ENCODE measurements at regions not wholly inside any gene's neighbourhood (a gene's known extent, or its start where the extent isn't known, plus 50 kb on each side); places are given as distances from the start of the nearest gene placed in this dataset.

DNA sequence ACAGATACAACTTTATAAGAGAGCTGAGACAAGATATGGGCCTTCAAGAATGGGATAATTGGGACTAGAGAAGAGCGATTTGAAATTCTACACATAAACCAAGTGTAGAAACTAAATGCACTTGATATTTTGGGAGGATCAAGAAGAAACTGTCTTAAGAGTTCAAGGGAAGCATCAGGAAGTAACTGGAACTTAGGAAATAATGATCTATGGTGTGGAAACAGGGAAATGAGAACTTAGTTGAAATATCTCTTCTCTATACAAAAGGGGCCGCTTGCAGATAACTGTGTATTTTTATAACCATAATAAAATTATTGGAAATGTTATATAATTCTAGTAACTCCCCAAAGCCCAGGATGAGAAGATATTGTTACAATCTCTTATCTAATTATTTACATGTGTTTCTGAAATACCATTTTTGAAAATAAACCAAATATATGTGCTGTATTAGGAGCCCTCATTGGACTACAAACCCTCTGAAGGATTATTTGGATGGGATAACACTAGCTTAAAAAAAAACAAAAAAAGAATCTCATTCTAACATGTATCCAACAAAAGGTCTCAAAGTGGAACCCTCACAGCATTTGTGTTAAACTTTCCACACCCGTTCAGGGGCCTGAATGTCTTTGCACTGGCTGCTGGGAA, 84.7 kb upstream of the FLRT2 start:
- no peak for DNase-seq

DNA sequence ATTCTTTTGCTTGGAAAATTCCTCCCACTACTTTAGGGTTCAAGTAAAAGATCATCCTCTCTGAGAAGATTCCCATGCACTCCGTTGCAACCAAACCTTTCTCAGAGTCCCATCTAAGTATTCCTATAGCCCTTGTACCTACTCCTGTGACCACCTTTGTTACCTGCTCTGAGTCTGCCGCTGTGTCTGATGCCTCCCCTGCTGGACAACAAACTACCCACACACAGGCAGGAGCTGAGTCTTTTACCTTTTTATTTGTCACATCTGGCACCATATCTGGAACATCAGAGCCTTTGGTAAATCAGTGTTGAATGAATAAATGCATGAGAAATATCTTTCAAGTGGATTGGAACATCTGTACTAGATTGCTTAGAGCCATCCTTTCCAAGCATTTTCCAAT, 82.1 kb upstream of the FLRT2 start:
- no peak for DNase-seq

DNA sequence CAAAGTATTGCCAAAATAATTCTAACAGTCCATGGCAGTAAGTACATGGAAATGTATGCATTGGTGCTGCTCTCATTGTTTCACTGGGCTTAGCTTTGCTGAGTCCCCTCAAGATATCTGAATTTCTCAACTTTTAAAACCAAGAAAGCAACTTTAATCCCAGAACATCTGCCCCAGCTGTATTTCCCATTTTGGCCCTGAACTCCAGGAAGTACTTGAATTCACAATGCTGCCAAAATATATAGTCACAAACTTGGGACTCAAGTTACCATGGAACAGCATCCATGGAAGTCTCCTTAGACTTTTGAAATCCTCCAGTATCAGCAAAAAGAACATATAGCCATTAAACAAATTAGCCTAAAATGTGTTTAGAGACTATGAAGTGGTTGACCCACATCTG, 78.5 kb upstream of the FLRT2 start:
- no peak for DNase-seq

DNA sequence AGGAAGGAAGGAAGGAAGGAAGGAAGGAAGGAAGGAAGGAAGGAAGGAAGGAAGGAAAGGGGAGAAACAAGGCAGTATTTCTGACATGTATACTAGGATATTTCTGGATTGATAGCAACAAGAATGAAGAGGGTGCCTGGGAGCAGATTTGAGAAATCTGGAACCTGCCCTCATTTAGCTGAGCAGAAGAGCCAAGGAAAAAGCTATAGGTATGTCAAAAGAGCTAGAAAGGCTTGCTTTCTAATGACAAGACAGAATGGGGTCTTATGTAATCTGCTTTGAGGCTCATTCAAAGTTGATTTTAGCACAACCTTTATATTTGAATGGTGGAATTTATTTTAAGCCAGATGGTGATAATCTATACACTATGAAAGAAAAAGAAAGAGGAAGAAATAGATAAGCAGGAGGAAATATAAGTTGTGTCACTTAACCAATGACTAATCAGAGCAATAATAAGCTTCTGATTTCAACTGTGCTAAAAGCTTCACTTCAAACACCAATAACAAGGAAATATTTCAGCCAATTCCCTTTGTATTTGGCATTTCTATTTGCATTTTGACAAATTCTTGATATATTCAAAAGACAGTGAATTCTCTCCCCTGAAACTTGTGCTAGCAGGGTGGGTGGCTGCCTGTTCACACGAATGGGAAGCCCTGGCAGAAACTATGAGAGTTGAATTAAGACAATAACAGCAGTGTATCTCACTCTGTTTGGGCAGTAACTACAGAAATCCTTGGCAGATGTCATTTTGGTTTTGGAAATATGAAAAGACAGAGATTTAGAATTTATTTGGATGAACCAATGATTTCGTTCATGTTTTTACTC, 76.3 kb upstream of the FLRT2 start:
- DNase-seq = no peak

DNA sequence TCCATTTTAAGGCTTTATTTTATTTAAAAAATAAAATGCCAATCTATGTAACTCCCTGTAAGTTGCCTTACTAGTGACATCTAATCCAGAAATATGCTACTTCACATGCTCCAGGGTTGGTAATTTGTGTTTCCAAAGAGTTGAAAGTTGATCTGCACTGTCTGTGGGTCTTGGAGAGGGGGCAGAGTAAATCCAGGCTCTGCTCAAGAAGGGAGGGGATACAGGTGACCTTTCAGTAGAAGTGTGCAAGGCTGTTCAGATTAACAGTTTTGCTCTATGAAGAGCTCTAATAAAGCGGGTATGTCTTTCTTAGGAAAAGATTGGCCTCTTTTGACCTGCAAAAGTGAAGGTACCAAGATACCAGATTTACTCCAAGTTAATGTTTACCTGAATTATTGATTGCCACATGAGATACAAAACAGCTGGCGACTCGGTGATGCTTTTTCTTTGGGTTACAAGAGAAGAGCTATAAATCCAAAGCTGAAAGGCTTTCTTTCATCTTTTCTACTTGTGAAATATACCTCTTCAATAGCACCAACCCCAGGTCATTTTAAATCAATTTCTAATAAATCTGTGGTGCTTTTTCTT, 75.6 kb upstream of the FLRT2 start:
- no peak for DNase-seq

DNA sequence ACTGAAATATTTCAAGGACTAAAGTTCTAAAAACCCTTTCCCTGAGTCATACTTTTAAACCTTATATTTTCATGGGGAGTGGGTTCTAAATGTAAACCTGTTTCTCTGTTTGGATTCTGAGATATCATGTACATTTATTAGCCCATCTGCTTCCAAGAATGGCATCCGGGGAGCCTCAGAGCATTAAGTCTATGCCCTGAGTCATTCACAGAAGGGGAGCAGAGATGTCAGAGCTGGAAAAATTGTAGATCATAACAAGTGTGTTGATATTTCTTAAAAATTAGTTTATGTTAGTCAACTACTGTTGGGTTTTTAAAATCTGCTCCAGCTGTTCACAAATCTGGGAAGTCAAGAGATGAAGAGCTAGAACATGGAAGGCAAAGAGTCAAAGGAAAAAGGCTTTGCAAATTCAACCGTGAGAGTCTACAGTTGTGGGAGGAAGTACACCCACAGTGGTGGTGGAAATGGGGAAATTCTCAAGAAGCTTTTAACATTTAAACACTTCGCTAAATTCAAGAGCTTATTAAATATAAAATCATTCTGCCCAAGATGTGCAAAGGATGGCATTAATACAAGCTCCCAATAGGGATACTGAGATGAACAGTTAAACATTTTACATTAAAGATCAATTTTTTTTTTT, 70.5 kb upstream of the FLRT2 start:
- no peak for DNase-seq

DNA sequence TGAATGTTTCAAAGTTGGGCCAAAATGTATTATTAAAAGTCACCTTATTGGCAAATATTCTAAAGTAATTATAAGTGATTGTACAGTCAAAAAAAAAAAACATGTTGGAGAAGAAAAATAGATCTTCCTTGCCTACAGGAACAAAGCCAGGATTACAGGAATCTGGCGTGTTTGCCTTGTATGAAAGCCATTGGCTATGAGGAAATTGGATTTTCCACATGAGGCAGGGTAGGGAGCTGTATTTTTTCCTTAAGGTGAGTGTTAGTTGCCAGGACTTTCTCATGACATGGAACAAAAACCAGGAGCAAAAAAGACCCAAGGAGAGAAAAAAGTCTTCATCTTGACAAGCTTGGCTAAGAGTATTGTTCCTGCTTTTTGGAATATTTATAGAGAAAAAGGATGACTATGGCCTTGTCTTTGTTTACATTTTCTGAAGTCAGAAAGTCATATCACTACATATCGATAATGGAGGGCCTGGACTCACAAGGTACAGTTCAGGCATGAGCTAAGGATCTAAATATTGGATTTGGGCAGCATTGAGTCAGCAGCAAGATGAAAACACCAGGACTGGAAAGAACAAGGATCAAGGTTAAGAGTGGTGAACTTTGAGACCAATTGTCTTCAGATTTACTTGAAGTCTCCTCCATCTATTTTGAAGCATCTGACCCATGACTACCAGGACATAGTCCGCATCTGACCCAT, 68.4 kb upstream of the FLRT2 start:
- DNase-seq = no peak

DNA sequence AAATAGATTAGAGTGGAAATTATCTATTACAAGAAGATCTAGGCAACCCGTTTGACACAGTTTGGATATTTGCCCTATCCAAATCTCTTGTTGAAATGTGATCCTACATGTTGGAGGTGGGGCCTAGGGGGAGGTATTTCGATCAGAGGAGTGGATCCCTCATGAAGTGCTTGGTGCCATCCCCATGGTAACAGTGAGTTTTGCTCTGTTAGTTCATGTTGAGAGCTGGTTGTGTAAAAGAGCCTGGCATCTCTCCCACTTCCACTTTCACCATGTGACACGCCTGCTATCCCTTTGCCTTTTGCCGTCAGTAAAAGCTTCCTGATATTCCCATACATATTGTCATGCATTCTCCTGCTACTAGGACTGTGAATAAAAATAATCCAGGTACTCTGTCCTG, 66.4 kb upstream of the FLRT2 start:
- no peak for DNase-seq

DNA sequence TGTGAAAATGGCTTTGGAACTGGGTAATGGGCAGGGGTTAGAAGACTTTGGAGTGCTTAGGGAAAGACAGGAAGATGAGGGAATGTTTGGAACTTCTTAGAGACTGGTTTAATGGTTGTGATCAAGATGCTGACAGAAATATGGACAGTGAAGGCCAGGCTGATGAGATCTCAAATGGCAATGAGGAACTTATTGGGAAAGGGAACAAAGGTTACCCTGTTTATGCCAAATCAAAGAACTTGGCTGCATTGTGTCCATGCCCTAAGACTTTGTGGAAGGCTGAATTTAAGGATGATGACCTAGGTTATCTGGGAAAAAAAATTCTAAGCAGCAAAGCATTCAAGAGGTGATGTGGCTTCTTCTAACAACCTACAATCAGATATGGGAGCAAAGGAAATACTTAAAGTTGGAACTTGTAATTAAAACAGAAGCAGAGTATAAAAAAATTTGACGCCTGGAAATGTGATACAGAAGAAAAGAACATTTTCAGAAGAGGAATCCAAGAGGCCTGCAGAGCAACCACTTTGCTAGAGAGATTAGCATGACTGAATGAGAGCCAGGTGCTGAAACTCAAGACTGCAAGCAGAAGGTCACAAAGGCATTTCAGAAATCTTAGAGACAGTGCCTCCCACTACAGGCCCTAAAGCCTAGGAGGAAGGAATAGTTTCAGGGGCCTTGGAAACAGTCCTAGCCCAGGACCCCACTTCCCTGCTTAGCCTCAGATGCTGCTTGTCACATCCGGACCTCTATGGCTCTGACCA, 65.6 kb upstream of the FLRT2 start:
- DNase-seq = no peak

DNA sequence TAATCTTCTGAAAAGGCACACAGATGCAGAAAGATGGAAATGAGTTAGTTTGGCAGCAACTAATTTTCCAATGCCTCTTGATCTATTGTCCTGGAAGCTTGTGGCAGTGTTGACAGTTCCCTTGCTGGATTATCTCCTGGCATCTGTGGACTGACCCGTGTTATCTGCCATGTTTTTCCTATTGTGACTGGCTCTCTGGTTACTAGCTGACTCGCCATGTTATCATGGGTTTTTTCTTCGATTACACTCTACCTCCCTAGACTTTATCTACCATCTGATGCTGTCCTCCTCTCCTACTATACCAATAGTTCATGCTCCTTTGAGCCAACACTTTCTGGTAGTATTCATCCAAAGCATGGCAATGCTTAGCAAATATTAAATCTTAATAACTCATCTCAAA, 63.3 kb upstream of the FLRT2 start:
- no peak for DNase-seq

DNA sequence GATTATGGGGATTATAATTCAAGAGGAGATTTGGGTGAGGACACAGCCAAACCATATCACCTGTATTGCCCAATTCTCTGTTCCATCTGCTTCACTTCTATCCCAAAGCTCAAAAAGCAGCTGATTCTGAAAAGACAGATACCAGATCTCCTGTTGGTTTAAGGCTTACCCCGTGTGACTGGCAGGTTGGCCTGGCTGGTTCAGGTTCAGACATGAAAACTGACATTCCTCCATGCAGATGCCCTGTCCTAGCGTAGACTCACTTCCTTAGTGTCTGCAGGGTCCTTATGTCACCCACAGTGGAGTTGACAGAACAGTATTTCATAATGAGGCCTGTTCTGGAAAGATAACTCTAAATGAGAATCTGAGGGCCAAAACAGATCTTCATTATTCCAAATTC, 61.1 kb upstream of the FLRT2 start:
- DNase-seq = no peak

DNA sequence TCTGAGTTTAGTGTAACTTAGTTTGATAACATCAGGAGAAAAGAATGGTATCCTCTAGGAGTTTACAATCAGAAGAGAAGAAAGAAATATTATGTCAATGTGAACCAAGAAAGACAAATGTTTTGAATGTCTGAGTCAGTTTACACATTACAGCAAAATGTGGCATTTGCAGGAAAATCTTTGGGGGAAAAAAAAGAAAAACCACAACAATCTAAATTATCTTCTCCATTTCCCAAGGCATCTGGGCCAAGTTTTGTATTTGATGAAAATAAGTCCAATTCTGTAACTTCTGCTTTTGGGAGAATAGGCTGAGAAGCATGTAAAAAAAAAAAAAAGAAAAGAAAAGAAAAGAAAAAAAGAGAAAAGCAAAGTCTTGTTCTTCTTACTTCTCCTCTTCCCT, 58.8 kb upstream of the FLRT2 start:
- DNase-seq = no peak

DNA sequence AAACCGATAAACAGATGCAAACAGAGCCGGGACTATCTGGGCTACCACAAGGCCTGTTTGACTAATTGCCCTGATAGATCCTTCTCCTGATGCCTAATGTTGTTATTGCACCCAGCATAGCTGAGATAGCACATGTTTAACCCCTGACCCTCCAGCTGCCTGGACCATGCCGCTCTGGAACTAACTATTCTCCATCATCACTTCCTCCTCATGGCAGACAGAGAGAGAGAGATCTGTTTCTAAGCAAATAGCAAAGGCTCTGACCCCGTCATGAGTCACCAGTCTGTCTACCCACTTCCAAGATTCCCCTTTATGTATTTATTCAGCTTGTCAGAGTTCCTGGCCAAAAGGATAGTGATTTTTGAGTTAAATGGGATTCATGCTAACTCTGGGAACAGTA, 58.2 kb upstream of the FLRT2 start:
- no peak for DNase-seq

DNA sequence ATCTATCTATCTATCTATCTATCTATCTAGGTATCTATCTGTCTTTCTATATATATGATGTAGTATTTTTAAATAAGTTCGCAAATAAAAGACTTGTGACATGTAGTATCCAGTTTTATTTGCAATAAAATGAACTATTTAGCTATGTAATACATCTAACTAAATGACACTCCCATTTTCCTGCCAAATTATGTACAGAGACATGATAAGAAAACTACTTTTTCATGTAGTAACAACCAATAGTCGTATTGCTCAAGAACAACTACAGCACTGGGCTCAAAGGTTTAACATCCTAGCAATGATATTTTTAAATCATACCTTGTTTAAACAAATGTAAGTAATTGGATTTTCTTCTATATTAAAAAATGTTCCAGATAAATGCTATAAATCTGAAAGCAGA, 55.5 kb upstream of the FLRT2 start:
- no peak for DNase-seq

DNA sequence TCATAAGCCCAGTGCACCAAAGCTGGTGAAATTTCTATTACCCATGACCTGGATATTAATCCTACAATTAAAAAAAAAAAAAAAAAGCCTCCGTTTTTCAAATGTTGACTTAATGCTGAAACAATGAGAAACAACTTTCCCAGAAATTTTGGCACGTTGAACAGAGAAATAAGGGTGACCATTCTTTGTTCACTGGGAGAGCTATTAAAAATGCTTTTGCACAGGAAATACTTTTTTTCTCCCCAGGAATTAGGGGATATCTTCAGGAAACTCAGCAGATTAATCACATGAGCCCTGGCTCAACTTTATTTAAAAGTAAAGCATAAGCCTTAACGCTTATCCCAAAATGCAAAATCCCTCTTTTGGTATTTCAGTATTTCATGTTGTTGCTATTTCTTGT, 54.8 kb upstream of the FLRT2 start:
- DNase-seq = no peak

DNA sequence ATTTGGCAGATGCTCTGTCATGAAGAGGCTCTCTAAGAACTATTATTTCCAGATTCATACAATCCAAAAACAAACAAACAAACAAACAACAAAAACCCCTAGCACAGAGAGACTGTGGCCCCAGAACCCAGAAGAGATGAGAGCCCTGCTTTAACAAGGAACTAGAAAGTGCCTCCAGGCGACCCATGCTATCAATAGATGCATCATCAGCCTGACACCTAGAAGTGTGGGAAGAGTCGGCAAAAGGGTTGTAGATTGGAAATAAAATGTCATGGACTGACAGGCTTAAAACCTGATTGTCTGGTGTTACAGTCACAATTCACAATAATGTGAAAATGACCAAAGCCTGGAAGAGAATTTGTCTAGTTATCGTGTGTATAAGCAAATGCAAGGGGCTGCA, 50.6 kb upstream of the FLRT2 start:
- DNase-seq = no peak

DNA sequence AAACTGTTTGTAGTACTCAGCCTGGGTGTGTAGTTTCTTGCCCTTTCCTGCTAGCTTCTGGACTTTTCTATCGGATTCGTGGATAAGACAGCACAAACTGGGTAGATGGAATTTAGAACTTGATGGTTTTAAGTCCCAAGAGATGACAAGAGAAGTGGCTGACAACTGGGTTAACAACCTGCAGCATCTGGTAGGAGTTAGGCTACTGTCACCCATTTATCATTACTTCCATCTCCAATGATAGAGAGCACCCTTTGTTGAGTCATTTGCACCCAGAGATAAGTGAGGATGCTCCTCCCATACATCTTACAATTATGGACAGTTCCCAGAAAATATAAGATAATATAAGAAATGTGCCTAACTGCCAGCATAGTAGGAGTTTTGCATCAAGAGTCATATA, 50.2 kb upstream of the FLRT2 start:
- no peak for DNase-seq
